K562 (cell line): ENCODE measurements at regions not wholly inside any gene's neighbourhood (a gene's known extent, or its start where the extent isn't known, plus 50 kb on each side); places are given as distances from the start of the nearest gene placed in this dataset.

Experiments used
- ATF7 ChIP-seq: fragments of 450-650 bp; IDR thresholded peaks from 2 replicates; pipeline ENCODE4 v1.7.1; 2014; ENCODE audit warnings: mild to moderate bottlenecking, moderate library complexity
- BRCA1 ChIP-seq, 2 experiments: fragments of 450-650 bp in 1 of 2; sonication (generic) in 1 of 2; formaldehyde crosslinking in 1 of 2; IDR thresholded peaks; 2 replicates each; pipeline versions ENCODE4 v1.5.0 to v1.6.1; 2017 to 2020; ENCODE audit warnings: mild to moderate bottlenecking in 1 of 2, missing genetic modification reagents in 1 of 2
- CC2D1A ChIP-seq: fragments of 450-650 bp; IDR thresholded peaks from 2 replicates; pipeline ENCODE4 v1.6.1; 2017; ENCODE audit warnings: mild to moderate bottlenecking
- COPS2 ChIP-seq: fragments of 450-650 bp; conservative IDR thresholded peaks from 2 replicates; pipeline ENCODE4 v1.6.1; 2016; ENCODE audit warnings: mild to moderate bottlenecking, moderate library complexity
- DDX20 ChIP-seq: fragments of 450-650 bp; IDR thresholded peaks from 2 replicates; pipeline ENCODE4 v1.6.1; 2016; ENCODE audit warnings: missing genetic modification characterization, low read depth, mild to moderate bottlenecking, missing compliant biosample characterization, moderate library complexity
- EP300 ChIP-seq: IDR thresholded peaks from 2 replicates; pipeline ENCODE4 v1.6.1; 2012; ENCODE audit warnings: low read length, improper control_type of control experiment
- ESRRB ChIP-seq: fragments of 250-450 bp; sonication (Bioruptor Pico); IDR thresholded peaks from 2 replicates; pipeline ENCODE4 v1.5.0; 2020; ENCODE audit warnings: mild to moderate bottlenecking, moderate library complexity, borderline replicate concordance
- GABPA ChIP-seq: fragments of 200-800 bp; sonication (Bioruptor generic); conservative IDR thresholded peaks from 2 replicates; pipeline ENCODE4 v1.6.1; 2016; ENCODE audit warnings: low read depth, missing genetic modification characterization, missing compliant biosample characterization
- GABPB2 ChIP-seq: fragments of 250-450 bp; sonication (Bioruptor Pico); conservative IDR thresholded peaks from 2 replicates; pipeline ENCODE4 v1.5.1; 2021; ENCODE audit warnings: mild to moderate bottlenecking
- JUND ChIP-seq, 2 experiments: IDR thresholded peaks; 2 replicates in 1 of 2; 3 replicates in 1 of 2; pipeline ENCODE4 v1.6.1; 2011; ENCODE audit warnings: borderline replicate concordance in 2 of 2, low read depth in 2 of 2, low read length in 2 of 2, improper control_type of control experiment in 1 of 2, missing biosample characterization in 1 of 2, missing genetic modification characterization in 1 of 2, missing genetic modification reagents in 1 of 2
- KLF6 ChIP-seq: fragments of 250-450 bp; sonication (Bioruptor Pico); IDR thresholded peaks from 2 replicates; pipeline ENCODE4 v1.4.0; 2020; ENCODE audit warnings: mild to moderate bottlenecking, moderate library complexity, borderline replicate concordance
- MYBL2 ChIP-seq, 2 experiments: fragments of 450-650 bp in 1 of 2; sonication (generic) in 1 of 2; formaldehyde crosslinking in 1 of 2; IDR thresholded peaks; 2 replicates each; pipeline versions ENCODE4 v1.6.1 to v1.8.1; 2017 to 2022; ENCODE audit warnings: borderline replicate concordance in 1 of 2, inconsistent platforms in 1 of 2, low read depth in 1 of 2, mild to moderate bottlenecking in 1 of 2, missing genetic modification reagents in 1 of 2, moderate library complexity in 1 of 2
- NCOA1 ChIP-seq: fragments of 450-650 bp; IDR thresholded peaks from 2 replicates; pipeline ENCODE4 v1.6.1; 2016; ENCODE audit warnings: low read depth
- NONO ChIP-seq, 2 experiments: fragments of 200-400 bp in 1 of 2; fragments of 450-650 bp in 1 of 2; formaldehyde crosslinking in 1 of 2; IDR thresholded peaks; 2 replicates each; pipeline ENCODE4 v1.6.1; 2017; ENCODE audit warnings: low read depth in 2 of 2, mild to moderate bottlenecking in 2 of 2, moderate library complexity in 2 of 2, low read length in 1 of 2
- NR1H2 ChIP-seq: sonication (generic); formaldehyde crosslinking; IDR thresholded peaks from 2 replicates; pipeline ENCODE4 v1.4.0; 2020; ENCODE audit warnings: mild to moderate bottlenecking, missing genetic modification reagents
- NR2C1 ChIP-seq, 2 experiments: fragments of 450-650 bp; IDR thresholded peaks; 2 replicates each; pipeline ENCODE4 v1.6.1; 2017; ENCODE audit warnings: mild to moderate bottlenecking in 2 of 2, antibody characterized with exemption in 1 of 2, inconsistent platforms in 1 of 2, missing compliant biosample characterization in 1 of 2, missing genetic modification characterization in 1 of 2
- SOX6 ChIP-seq: fragments of 450-650 bp; IDR thresholded peaks from 2 replicates; pipeline ENCODE4 v1.6.1; 2014; ENCODE audit warnings: mild to moderate bottlenecking
- STAT5A ChIP-seq: IDR thresholded peaks from 2 replicates; pipeline ENCODE4 v1.6.1; 2012; ENCODE audit warnings: low read length, inconsistent platforms, borderline replicate concordance
- TF ChIP-seq, protein P1 (sequence below), 2 experiments: fragments of 200-800 bp in 1 of 2; sonication (Bioruptor generic) in 1 of 2; sonication (generic) in 1 of 2; formaldehyde crosslinking in 1 of 2; IDR thresholded peaks in 1 of 2; conservative IDR thresholded peaks in 1 of 2; 2 replicates each; pipeline versions ENCODE4 v1.5.0 to v1.6.1; 2016 to 2020; ENCODE audit warnings: missing compliant biosample characterization in 1 of 2, missing genetic modification characterization in 1 of 2, missing genetic modification reagents in 1 of 2
- TF ChIP-seq, protein P2 (sequence below): sonication (generic); formaldehyde crosslinking; IDR thresholded peaks from 2 replicates; pipeline ENCODE4 v1.8.0; 2023; ENCODE audit warnings: mild to moderate bottlenecking, missing genetic modification reagents
- TF ChIP-seq, protein P3 (sequence below): fragments of 450-650 bp; IDR thresholded peaks from 2 replicates; pipeline ENCODE4 v1.6.1; 2017; ENCODE audit warnings: antibody characterized with exemption, mild to moderate bottlenecking

DNA sequence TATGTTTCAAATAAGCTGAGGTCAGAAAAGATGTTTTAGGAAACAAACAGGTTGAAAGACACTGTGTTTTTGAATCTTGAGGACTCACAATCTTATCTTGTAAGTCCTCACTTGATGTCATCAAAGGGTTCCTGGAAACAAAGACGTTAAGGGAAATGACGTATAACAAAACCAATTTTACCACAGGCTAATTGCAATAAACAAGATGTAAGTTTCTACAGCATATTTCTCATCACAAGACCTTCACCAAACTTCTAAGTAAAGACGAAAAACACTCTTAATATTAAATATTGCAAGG lies 433.5 kb upstream of the FAT3 start (continued):
- TF ChIP-seq, protein P1, sequence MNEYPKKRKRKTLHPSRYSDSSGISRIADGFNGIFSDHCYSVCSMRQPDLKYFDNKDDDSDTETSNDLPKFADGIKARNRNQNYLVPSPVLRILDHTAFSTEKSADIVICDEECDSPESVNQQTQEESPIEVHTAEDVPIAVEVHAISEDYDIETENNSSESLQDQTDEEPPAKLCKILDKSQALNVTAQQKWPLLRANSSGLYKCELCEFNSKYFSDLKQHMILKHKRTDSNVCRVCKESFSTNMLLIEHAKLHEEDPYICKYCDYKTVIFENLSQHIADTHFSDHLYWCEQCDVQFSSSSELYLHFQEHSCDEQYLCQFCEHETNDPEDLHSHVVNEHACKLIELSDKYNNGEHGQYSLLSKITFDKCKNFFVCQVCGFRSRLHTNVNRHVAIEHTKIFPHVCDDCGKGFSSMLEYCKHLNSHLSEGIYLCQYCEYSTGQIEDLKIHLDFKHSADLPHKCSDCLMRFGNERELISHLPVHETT (CRISPR knock-in tag; conservative IDR thresholded peaks at IDR 0.05 in 1 of 2, IDR thresholded peaks at IDR 0.05 in 1 of 2): peak in 1 of 2 experiments; percentile 32; a peak in 1 of 4 replicates
- TF ChIP-seq NCOA1: no peak
- no peak for TF ChIP-seq NONO (IDR thresholded peaks at IDR 0.05; ENCODE audit: low read depth in 2 of 2, low read length in 1 of 2)
- TF ChIP-seq GABPB2 (CRISPR knock-in tag): no peak
- TF ChIP-seq, protein P2, sequence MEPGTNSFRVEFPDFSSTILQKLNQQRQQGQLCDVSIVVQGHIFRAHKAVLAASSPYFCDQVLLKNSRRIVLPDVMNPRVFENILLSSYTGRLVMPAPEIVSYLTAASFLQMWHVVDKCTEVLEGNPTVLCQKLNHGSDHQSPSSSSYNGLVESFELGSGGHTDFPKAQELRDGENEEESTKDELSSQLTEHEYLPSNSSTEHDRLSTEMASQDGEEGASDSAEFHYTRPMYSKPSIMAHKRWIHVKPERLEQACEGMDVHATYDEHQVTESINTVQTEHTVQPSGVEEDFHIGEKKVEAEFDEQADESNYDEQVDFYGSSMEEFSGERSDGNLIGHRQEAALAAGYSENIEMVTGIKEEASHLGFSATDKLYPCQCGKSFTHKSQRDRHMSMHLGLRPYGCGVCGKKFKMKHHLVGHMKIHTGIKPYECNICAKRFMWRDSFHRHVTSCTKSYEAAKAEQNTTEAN (CRISPR knock-in tag): no peak
- peak; percentile 67; the same call in 1 of the 2 replicates for TF ChIP-seq CC2D1A
- TF ChIP-seq JUND (IDR thresholded peaks at IDR 0.05; ENCODE audit: borderline replicate concordance, low read depth, low read length): 0 out of 2 replicates have a peak, but pooled peaks have one; percentile 22
- no peak for TF ChIP-seq JUND (tag; IDR thresholded peaks at IDR 0.05; ENCODE audit: borderline replicate concordance, low read depth, low read length)
- TF ChIP-seq, protein P3, sequence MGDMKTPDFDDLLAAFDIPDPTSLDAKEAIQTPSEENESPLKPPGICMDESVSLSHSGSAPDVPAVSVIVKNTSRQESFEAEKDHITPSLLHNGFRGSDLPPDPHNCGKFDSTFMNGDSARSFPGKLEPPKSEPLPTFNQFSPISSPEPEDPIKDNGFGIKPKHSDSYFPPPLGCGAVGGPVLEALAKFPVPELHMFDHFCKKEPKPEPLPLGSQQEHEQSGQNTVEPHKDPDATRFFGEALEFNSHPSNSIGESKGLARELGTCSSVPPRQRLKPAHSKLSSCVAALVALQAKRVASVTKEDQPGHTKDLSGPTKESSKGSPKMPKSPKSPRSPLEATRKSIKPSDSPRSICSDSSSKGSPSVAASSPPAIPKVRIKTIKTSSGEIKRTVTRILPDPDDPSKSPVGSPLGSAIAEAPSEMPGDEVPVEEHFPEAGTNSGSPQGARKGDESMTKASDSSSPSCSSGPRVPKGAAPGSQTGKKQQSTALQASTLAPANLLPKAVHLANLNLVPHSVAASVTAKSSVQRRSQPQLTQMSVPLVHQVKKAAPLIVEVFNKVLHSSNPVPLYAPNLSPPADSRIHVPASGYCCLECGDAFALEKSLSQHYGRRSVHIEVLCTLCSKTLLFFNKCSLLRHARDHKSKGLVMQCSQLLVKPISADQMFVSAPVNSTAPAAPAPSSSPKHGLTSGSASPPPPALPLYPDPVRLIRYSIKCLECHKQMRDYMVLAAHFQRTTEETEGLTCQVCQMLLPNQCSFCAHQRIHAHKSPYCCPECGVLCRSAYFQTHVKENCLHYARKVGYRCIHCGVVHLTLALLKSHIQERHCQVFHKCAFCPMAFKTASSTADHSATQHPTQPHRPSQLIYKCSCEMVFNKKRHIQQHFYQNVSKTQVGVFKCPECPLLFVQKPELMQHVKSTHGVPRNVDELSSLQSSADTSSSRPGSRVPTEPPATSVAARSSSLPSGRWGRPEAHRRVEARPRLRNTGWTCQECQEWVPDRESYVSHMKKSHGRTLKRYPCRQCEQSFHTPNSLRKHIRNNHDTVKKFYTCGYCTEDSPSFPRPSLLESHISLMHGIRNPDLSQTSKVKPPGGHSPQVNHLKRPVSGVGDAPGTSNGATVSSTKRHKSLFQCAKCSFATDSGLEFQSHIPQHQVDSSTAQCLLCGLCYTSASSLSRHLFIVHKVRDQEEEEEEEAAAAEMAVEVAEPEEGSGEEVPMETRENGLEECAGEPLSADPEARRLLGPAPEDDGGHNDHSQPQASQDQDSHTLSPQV: peak; percentile 44; the same call in 1 of the 2 replicates
- TF ChIP-seq MYBL2 (IDR thresholded peaks at IDR 0.05; ENCODE audit: low read depth): peak; percentile 76; the same call in 1 of the 2 replicates
- no peak for TF ChIP-seq MYBL2 (CRISPR knock-in tag; IDR thresholded peaks at IDR 0.05; ENCODE audit: borderline replicate concordance)
- peak; percentile 52 for TF ChIP-seq STAT5A
- peak; percentile 33; the same call in 1 of the 2 replicates for TF ChIP-seq ATF7
- no peak for TF ChIP-seq ESRRB (CRISPR knock-in tag)
- no peak for TF ChIP-seq NR1H2 (CRISPR knock-in tag)
- TF ChIP-seq COPS2: no peak
- no peak for TF ChIP-seq NR2C1 (IDR thresholded peaks at IDR 0.05)
- TF ChIP-seq NR2C1 (tag; IDR thresholded peaks at IDR 0.05): peak; percentile 41; the same call in 1 of the 2 replicates
- TF ChIP-seq KLF6: peak; percentile 12; the same call in 1 of the 2 replicates
- TF ChIP-seq BRCA1 (IDR thresholded peaks at IDR 0.05): no peak
- TF ChIP-seq BRCA1 (CRISPR knock-in tag; IDR thresholded peaks at IDR 0.05): no peak
- TF ChIP-seq EP300: peak; percentile 69
- TF ChIP-seq GABPA (tag): peak; percentile 78
- peak; percentile 35; the same call in 1 of the 2 replicates for TF ChIP-seq SOX6
- TF ChIP-seq DDX20 (tag): peak; percentile 11; the same call in 1 of the 2 replicates
